ENCODE measurements at regions not wholly inside any gene's neighbourhood (a gene's known extent, or its start where the extent isn't known, plus 50 kb on each side); places are given as distances from the start of the nearest gene placed in this dataset.
"Not testable (repeated sequence)": the region's sequence is repeated elsewhere in the genome, so short reads cannot be mapped to it uniquely, and the experiment has no call there.

- DNase-seq (ENCODE audit: low spot score), result no peak
Observed at GRCh38 chr4:24368801-24369200, 215.6 kb downstream of the DHX15 start.

GRCh38 chr4:24364852-24365251 lies 219.5 kb downstream of the DHX15 start:
- DNase-seq (ENCODE audit: low spot score), result no peak

GRCh38 chr4:24364249-24364648 lies 220.1 kb downstream of the DHX15 start:
- no peak for DNase-seq (ENCODE audit: low spot score)

GRCh38 chr4:24363751-24364150 lies 220.6 kb downstream of the DHX15 start:
- DNase-seq (ENCODE audit: low spot score), result no peak

GRCh38 chr4:24352112-24352511 lies 232.2 kb downstream of the DHX15 start:
- DNase-seq (ENCODE audit: low spot score), result no peak

- DNase-seq (ENCODE audit: low spot score), result not testable (repeated sequence)
Observed at GRCh38 chr4:24349168-24349996, 235.0 kb downstream of the DHX15 start.

- DNase-seq (ENCODE audit: low spot score), result no peak
Observed at GRCh38 chr4:24339260-24339659, 245.1 kb downstream of the DHX15 start.

GRCh38 chr4:24337451-24338190 lies 246.7 kb downstream of the DHX15 start:
- DNase-seq (ENCODE audit: low spot score), result no peak

GRCh38 chr4:24335616-24336015 lies 248.7 kb downstream of the DHX15 start:
- no peak for DNase-seq (ENCODE audit: low spot score)

- DNase-seq (ENCODE audit: low spot score), result no peak
Observed at GRCh38 chr4:24334906-24335305, 249.4 kb downstream of the DHX15 start.

- no peak for DNase-seq (ENCODE audit: low spot score)
Observed at GRCh38 chr4:24330573-24330972, 253.8 kb downstream of the DHX15 start.

- DNase-seq (ENCODE audit: low spot score), result no peak
Observed at GRCh38 chr4:24330172-24330571, 254.2 kb downstream of the DHX15 start.

GRCh38 chr4:24328711-24329110 lies 255.6 kb downstream of the DHX15 start:
- DNase-seq (ENCODE audit: low spot score), result no peak

- DNase-seq (ENCODE audit: low spot score), result no peak
Observed at GRCh38 chr4:24328310-24328709, 256.0 kb downstream of the DHX15 start.

- DNase-seq (ENCODE audit: low spot score), result no peak
Observed at GRCh38 chr4:24322995-24323394, 261.4 kb downstream of the DHX15 start.

- no peak for DNase-seq (ENCODE audit: low spot score)
Observed at GRCh38 chr4:24322511-24322910, 261.8 kb downstream of the DHX15 start.

GRCh38 chr4:24321616-24322015 lies 262.7 kb downstream of the DHX15 start:
- no peak for DNase-seq (ENCODE audit: low spot score)

GRCh38 chr4:24321131-24321530 lies 263.2 kb downstream of the DHX15 start:
- DNase-seq (ENCODE audit: low spot score), result no peak

- DNase-seq (ENCODE audit: low spot score), result no peak
Observed at GRCh38 chr4:24319387-24319786, 265.0 kb downstream of the DHX15 start.

GRCh38 chr4:24315056-24315455 lies 269.3 kb downstream of the DHX15 start:
- no peak for DNase-seq (ENCODE audit: low spot score)

GRCh38 chr4:24312261-24312913 lies 272.0 kb downstream of the DHX15 start:
- no peak for DNase-seq (ENCODE audit: low spot score)

- no peak for DNase-seq (ENCODE audit: low spot score)
Observed at GRCh38 chr4:24303926-24304325, 280.4 kb downstream of the DHX15 start.

- no peak for DNase-seq (ENCODE audit: low spot score)
Observed at GRCh38 chr4:24298911-24299310, 285.4 kb downstream of the DHX15 start.
